RWPE2 (cell line): ENCODE measurements at regions not wholly inside any gene's neighbourhood (a gene's known extent, or its start where the extent isn't known, plus 50 kb on each side); places are given as distances from the start of the nearest gene placed in this dataset.
A peak's percentile ranks its signal among the peaks of the same experiment; 100 is the strongest.
"Not testable (repeated sequence)": the region's sequence is repeated elsewhere in the genome, so short reads cannot be mapped to it uniquely, and the experiment has no call there.

Experiments
- ATAC-seq: fragments of 200-7000 bp; cut with Tn5 transposase; 3 replicates; pipeline ENCODE4 v1.9.1; 2021; ENCODE audit warnings: low read depth
- DNase-seq: peaks from one replicate; pipeline ENCODE4 v3.0.0-alpha.2; 2020; ENCODE audit warnings: low spot score
- H3K27ac ChIP-seq: fragments of 450-650 bp; 2 replicates; pipeline ENCODE4 v1.5.1; 2017; ENCODE audit warnings: mild to moderate bottlenecking; ENCODE audit not compliant: poor library complexity, severe bottlenecking
- H3K27me3 ChIP-seq: fragments of 250-450 bp; sonication (Bioruptor Pico); 2 replicates; pipeline ENCODE4 v1.5.1; 2021; ENCODE audit warnings: mild to moderate bottlenecking, moderate library complexity; ENCODE audit not compliant: insufficient read depth, poor library complexity, severe bottlenecking
- H3K36me3 ChIP-seq: fragments of 250-450 bp; sonication (Bioruptor Pico); 2 replicates; pipeline ENCODE4 v1.5.1; 2020; ENCODE audit warnings: low read depth, mild to moderate bottlenecking, moderate library complexity
- H3K4me1 ChIP-seq: fragments of 250-450 bp; sonication (Bioruptor Pico); 2 replicates; pipeline ENCODE4 v1.5.1; 2021; ENCODE audit warnings: mild to moderate bottlenecking, moderate library complexity; ENCODE audit not compliant: insufficient read depth, poor library complexity, severe bottlenecking
- H3K4me3 ChIP-seq: fragments of 250-450 bp; sonication (Bioruptor Pico); 2 replicates; pipeline ENCODE4 v1.5.1; 2021; ENCODE audit warnings: mild to moderate bottlenecking, moderate library complexity; ENCODE audit not compliant: severe bottlenecking
- H3K9me3 ChIP-seq: fragments of 250-450 bp; sonication (Bioruptor Pico); 2 replicates; pipeline ENCODE4 v1.5.1; 2021; ENCODE audit warnings: mild to moderate bottlenecking, moderate library complexity; ENCODE audit not compliant: severe bottlenecking
- CTCF ChIP-seq: fragments of 450-650 bp; IDR thresholded peaks from one replicate; pipeline ENCODE4 v1.5.1; 2017; ENCODE audit warnings: mild to moderate bottlenecking, moderate library complexity; ENCODE audit not compliant: poor library complexity, severe bottlenecking

GRCh38 chr5:50575740-50576139 lies 90.7 kb upstream of the PARP8 start:
- peaks cover 3% of the 10 kb centered on the region for H3K9me3 ChIP-seq
- no peak for ATAC-seq
- no peaks in the 10 kb centered on the region for H3K36me3 ChIP-seq
- H3K27ac ChIP-seq, result no peak overlapping the region
- H3K27me3 ChIP-seq, result no peaks in the 10 kb centered on the region
- no peak for DNase-seq
- no peak overlapping the region for H3K4me3 ChIP-seq
- TF ChIP-seq CTCF, result no peak
- peaks cover 23% of the 10 kb centered on the region for H3K4me1 ChIP-seq

- H3K9me3 ChIP-seq, result peaks cover 3% of the 10 kb centered on the region
- H3K27me3 ChIP-seq, result no peaks in the 10 kb centered on the region
- no peak overlapping the region for H3K4me3 ChIP-seq
- peaks cover 29% of the 10 kb centered on the region for H3K4me1 ChIP-seq
- TF ChIP-seq CTCF, result no peak
- H3K36me3 ChIP-seq, result no peaks in the 10 kb centered on the region
- DNase-seq (no peak), ATAC-seq (no peak)
- no peak overlapping the region for H3K27ac ChIP-seq
Measured at GRCh38 chr5:50576265-50576664, 90.2 kb upstream of the PARP8 start.

GRCh38 chr5:50576686-50577256 lies 89.7 kb upstream of the PARP8 start:
- DNase-seq, result no peak

GRCh38 chr5:50580506-50580905 lies 85.9 kb upstream of the PARP8 start:
- H3K36me3 ChIP-seq, result no peaks in the 10 kb centered on the region
- peak; percentile 91 for ATAC-seq
- H3K27me3 ChIP-seq, result no peaks in the 10 kb centered on the region
- H3K9me3 ChIP-seq, result no peaks in the 10 kb centered on the region
- peaks cover 20% of the 10 kb centered on the region for H3K4me1 ChIP-seq
- no peak for TF ChIP-seq CTCF
- no peak for DNase-seq
- no peak overlapping the region for H3K4me3 ChIP-seq
- H3K27ac ChIP-seq, result peak overlapping the region; percentile 83

More at GRCh38 chr5:50576686-50577256, 89.7 kb upstream of the PARP8 start:
- no peak overlapping the region for H3K4me3 ChIP-seq
- H3K27me3 ChIP-seq, result no peaks in the 10 kb centered on the region
- no peak overlapping the region for H3K27ac ChIP-seq
- peaks cover 29% of the 10 kb centered on the region for H3K4me1 ChIP-seq
- no peak for TF ChIP-seq CTCF
- ATAC-seq, result no peak
- no peaks in the 10 kb centered on the region for H3K36me3 ChIP-seq
- H3K9me3 ChIP-seq, result peaks cover 3% of the 10 kb centered on the region

- Histone ChIP-seq H3K27ac (peak overlapping the region; percentile 83), H3K4me1 (peaks cover 15% of the 10 kb centered on the region)
- not testable (repeated sequence) for H3K9me3 ChIP-seq, H3K4me3 ChIP-seq, ATAC-seq, DNase-seq, H3K27me3 ChIP-seq, H3K36me3 ChIP-seq
Measured at GRCh38 chr5:50581845-50582244, 84.6 kb upstream of the PARP8 start.
